NB4 (cell line): ENCODE measurements at regions not wholly inside any gene's neighbourhood (a gene's known extent, or its start where the extent isn't known, plus 50 kb on each side); places are given as distances from the start of the nearest gene placed in this dataset.

Source experiments
- CTCF ChIP-seq: IDR thresholded peaks from one replicate; pipeline ENCODE4 v1.5.1; 2012; ENCODE audit warnings: low read depth, low read length
- POLR2A ChIP-seq: IDR thresholded peaks from 2 replicates; pipeline ENCODE4 v1.6.1; 2011; ENCODE audit warnings: mild to moderate bottlenecking; ENCODE audit not compliant: insufficient read length; ENCODE audit errors: extremely low read depth

- no peak for TF ChIP-seq CTCF
- no peak for TF ChIP-seq POLR2A
These were observed 98.0 kb upstream of the BOC start for GRCh38 chr3:113113361-113113760.
